Stimulated activated CD4-positive, alpha-beta T cell treated with anti-CD3 and anti-CD28 coated beads, Interleukin-4, amount 100 ng/mL, for 1 hour (primary cell): ENCODE measurements at regions not wholly inside any gene's neighbourhood (a gene's known extent, or its start where the extent isn't known, plus 50 kb on each side); places are given as distances from the start of the nearest gene placed in this dataset.
"Not testable (repeated sequence)": the region's sequence is repeated elsewhere in the genome, so short reads cannot be mapped to it uniquely, and the experiment has no call there.

Experiments
- DNase-seq: peaks from one replicate; pipeline ENCODE4 v3.0.0-alpha.2; 2020

DNA sequence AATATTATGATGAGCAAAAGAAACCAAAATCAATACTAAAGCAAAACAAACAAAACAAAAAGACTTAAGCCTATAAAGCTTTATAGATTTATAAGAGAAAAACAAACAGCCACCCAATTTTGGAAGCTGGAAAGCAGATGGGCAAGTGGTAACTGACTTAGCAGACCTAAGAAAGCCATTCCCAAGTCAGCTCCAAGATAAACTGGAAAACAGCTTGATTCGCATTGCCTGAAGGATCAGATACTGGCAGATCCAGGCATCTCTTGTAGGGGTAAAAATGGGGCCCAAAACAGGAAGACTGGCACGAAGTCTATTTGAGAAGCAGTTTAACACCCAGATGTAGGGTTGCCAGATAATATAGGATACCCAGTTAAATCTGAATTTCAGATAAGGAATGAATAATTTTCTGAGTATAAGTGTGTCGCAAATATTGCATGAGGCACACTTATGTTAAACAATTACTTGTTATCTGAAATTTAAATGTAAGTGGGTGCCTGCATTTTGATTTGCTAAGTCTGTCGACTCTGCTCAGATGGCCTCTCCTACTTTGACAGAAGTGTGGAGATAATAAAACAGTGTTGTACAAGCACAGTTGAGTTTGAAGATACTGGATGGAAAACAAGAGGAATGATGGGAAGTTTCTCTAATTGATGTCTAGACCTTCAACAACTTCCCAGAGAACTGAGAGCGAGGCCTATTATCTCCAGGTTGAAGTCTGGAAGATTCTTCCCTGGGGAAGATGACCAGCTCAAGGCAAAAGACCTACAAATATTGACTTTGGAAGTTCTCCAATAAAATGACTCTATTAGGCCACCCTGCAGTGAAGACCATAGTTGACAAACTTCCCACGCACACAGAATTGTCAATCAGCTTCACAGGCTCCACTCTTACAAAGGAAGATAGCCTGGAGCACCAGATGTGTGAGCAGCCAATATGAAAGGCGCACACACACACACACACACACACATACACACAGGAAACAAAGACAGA lies 113.4 kb downstream of the FAM50B start:
- DNase-seq, result no peak

DNA sequence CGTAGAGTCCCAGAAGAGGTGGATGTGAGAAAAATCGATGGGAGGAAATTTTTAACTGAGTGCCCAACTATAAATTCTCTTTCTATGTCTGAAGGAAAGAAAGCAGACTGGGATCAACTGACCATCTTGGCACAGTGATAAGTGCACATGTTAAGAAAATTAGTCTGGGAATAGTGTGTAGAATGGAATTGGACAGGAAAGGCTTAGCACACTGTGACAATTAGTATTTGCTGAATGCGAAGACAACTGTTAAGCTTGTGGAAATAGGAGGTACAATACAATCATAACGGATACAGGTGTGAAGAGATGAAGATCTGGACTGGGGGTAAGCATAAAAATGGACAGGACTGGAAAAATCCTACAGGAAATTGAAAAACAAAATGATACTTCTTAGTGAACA lies 114.3 kb downstream of the FAM50B start:
- DNase-seq, result no peak

GRCh38 chr6:3965071-3965718 lies 113.7 kb downstream of the FAM217A start:
- no peak for DNase-seq

GRCh38 chr6:3966426-3966825 lies 112.5 kb downstream of the FAM217A start:
- no peak for DNase-seq

DNA sequence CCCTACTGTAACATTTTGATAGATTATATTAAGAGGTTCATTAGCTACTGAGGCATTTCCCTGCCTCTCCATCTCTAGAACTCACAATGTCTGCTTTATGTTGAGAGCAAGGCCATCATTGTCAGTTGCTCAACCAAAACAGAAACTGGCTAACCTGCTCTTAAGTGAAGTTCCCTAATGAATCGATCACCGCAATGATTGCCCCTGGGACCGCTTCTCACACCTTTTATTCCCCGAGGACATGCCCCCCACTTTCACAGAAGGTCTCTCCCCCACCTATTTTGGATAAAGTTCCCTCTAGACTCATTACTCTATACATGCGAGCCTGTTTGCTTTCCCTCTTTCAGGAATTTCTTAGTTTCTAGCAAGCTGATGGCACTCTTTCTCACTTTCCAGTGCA lies 108.8 kb downstream of the FAM217A start:
- DNase-seq, result no peak

DNA sequence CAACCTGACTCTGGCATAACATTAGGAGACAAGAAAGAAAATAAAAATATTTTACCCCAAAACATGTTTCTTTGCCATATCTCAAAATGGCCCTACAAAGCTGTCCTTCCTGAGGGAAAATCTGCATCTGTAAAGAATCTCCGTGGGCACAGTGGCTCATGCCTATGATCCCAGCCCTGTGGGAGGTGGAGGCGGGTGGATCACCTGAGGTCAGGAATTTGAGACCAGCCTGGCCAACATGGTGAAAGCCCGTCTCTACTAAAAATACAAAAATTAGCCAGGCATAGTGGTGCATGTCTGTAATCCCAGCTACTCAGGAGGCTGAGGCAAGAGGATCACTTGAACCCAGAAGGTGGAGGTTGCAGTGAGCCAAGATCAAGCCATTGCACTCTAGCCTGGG lies 105.8 kb downstream of the FAM217A start:
- DNase-seq, result not testable (repeated sequence)

GRCh38 chr6:3977875-3978711 lies 100.8 kb downstream of the FAM217A start:
- DNase-seq, result peak; percentile 11

DNA sequence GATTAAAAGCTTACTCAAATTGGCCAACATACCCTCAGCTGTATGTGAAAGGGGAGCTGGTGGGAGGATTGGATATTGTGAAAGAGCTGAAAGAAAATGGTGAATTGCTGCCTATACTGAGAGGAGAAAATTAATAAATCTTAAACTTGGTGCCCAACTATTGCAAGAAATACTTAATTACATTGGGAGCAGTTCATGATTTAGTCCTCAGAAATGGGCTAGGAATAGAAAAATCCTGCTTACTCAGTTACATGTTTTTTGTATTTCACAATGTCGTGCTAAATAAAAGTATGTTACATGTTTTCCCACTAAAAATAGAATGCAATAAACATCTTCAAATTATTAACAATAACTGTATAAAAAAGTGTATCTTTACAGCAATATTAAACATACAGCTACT lies 100.0 kb downstream of the FAM217A start:
- not testable (repeated sequence) for DNase-seq

GRCh38 chr6:3981917-3982316 lies 97.0 kb downstream of the FAM217A start:
- no peak for DNase-seq

GRCh38 chr6:3983778-3984177 lies 95.2 kb downstream of the FAM217A start:
- no peak for DNase-seq

GRCh38 chr6:3984494-3984893 lies 94.4 kb downstream of the FAM217A start:
- DNase-seq, result no peak

- DNase-seq, result no peak
Measured at GRCh38 chr6:3986241-3986640, 92.7 kb downstream of the FAM217A start.

DNA sequence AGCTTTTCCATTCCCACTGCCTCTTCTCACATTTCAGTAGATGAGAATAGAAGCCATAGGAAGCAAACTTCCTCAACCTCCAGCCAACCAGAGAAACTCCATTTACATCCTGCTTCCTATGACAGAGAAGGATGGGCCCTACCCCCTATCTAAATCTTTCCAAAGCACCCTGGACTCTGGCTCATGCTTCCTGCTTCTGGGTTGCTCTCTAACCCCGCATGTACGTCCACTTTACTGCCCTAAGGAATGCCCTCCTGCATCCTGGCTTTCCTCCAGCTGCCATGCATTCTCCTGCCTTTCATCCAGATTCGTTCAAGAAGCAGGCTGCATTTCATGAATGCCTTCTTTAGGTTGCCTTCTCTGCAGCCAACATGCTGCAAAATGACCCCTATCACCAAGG lies 91.9 kb downstream of the FAM217A start:
- no peak for DNase-seq

- no peak for DNase-seq
Measured at GRCh38 chr6:3987576-3987975, 91.4 kb downstream of the FAM217A start.

- DNase-seq, result peak; percentile 78
Measured at GRCh38 chr6:3990692-3991491, 88.0 kb downstream of the FAM217A start.

DNA sequence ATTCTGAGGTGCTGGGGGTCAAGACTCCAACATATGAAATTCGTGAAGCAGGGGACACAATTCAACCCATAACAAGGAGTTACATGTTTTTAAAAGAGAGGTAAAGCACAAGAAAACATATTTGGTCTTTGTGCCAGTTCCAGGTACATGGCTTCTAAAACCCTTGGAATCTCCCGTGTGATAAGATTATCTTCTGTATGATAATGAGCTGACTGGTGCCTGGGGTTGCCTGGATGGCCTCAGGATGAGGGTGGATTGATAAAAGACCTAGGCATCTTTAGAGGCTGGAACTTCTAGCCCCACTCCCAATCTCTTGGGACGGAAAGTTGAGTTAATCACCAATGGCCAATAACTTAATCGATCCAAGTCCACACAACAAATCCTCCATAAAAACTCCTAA lies 87.0 kb downstream of the FAM217A start:
- DNase-seq, result no peak

- no peak for DNase-seq
Measured at GRCh38 chr6:3996349-3996748, 82.6 kb downstream of the FAM217A start.

DNA sequence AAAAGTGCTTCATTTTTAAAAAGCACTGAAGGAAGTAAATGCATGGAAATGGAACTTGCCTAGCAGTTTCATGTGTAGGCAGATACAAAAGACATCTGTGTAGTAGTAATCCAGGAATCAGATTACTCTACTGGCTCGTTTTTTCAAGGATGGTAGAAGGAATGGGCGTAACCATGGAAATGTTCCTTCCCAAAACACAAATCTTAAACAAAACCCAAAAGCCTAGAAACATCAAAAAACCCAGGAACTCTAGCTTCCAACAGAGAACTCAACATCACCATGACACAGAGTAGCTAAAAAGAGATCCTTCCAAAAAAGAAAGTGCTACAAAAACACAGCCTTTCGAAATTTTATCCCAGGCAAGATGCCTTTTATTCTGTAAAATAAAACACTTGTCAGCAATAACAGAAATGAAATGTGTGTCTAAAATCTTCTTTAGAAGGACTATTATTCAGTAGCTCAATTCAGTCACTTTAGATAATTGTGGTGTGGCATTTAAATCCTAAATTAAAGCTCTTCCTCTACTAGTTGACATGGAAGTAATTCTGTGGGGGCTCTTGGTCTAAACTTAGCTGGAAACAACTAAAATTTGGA lies 81.7 kb downstream of the FAM217A start:
- DNase-seq, result no peak

DNA sequence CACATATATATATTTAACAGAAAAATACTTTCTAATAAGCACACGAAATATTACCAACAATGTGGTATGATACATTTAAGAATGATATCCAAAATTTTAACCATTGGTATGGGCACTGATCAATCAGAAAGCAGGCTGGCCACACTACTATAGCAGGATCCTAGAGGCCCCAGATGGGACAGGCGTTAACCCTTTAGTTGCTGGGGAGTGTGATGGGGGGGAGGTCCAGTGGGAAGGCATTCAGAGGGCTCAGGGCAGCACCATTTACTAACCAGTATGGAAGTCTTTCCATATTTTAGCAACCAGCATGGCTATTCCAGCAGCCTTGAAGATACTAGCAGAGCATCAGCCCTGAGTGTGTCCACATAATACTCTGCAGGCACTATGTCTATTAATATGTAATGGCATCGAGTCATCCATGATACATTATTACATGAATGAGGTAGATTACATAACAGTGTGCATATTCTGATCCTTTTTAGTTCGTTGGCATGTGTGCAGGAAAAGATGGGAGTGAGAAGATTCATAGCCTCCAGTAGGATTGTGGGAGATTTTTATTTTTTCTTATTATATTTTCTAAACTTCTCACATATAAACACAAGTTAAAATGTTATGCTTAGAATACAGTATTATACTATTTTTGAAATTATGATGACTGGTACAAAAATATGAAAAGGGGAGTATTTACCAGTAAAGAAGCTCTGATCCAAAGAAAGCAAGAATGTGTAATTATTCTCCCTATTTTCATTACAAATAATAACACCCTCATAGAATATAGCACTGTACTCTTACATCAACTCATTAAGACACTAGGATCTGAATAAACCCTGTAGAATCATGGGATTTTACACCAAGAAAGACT lies 78.9 kb downstream of the FAM217A start:
- DNase-seq, result no peak

DNA sequence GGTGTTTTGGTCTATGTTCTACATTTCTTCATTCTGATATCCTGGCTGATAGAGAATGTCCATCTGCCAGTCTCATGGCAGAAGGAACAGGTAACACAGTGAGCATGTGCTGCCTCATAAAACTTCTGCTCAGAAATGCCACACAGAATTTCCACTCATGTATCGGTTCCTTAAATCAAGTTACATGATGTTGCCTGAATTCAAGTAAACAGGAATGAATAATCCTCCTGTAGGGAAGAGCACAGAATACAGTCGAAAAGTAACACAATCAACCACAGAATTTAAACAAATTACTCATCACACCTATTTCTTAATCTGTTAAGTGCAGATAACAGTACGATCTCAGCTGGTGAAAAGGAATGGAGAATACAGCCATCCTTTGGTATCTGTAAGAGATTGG lies 74.7 kb downstream of the FAM217A start:
- no peak for DNase-seq
